MM.1S (cell line): ENCODE measurements at regions not wholly inside any gene's neighbourhood (a gene's known extent, or its start where the extent isn't known, plus 50 kb on each side); places are given as distances from the start of the nearest gene placed in this dataset.
"Not testable (repeated sequence)": the region's sequence is repeated elsewhere in the genome, so short reads cannot be mapped to it uniquely, and the experiment has no call there.

ENCODE experiments used
- DNase-seq: peaks from one replicate; pipeline ENCODE4 v3.0.0-alpha.2; 2015
- H2AFZ ChIP-seq: fragments of 300-600 bp; sonication (generic); 2 replicates; pipeline ENCODE4 v1.6.0; 2016; ENCODE audit warnings: antibody characterized with exemption, low read length
- H3F3A ChIP-seq: fragments of 300-600 bp; sonication (generic); 2 replicates; pipeline ENCODE4 v1.6.1; 2016; ENCODE audit warnings: mild to moderate bottlenecking, antibody characterized with exemption, low read length, moderate library complexity, mixed read lengths; ENCODE audit not compliant: insufficient read depth
- H3K27ac ChIP-seq: fragments of 300-600 bp; sonication (generic); 2 replicates; pipeline ENCODE4 v1.5.1; 2016; ENCODE audit warnings: mild to moderate bottlenecking, low read length
- H3K27me3 ChIP-seq: fragments of 300-600 bp; sonication (generic); replicated peaks from 2 replicates; pipeline ENCODE4 v1.6.0; 2016; ENCODE audit warnings: low read length; ENCODE audit not compliant: insufficient read depth
- H3K36me3 ChIP-seq: fragments of 300-600 bp; sonication (generic); replicated peaks from 2 replicates; pipeline ENCODE4 v1.6.1; 2016; ENCODE audit warnings: mild to moderate bottlenecking, low read length, mixed read lengths; ENCODE audit not compliant: insufficient read depth
- H3K4me1 ChIP-seq: fragments of 300-600 bp; sonication (generic); 2 replicates; pipeline ENCODE4 v1.6.1; 2016; ENCODE audit warnings: low read length, mixed read lengths
- H3K4me2 ChIP-seq: fragments of 300-600 bp; sonication (generic); 2 replicates; pipeline ENCODE4 v1.6.0; 2016; ENCODE audit warnings: low read depth, low read length
- H3K4me3 ChIP-seq: fragments of 300-600 bp; sonication (generic); 2 replicates; pipeline ENCODE4 v1.5.1; 2016; ENCODE audit warnings: low read length, mixed read lengths
- H3K79me2 ChIP-seq: fragments of 300-600 bp; sonication (generic); 2 replicates; pipeline ENCODE4 v1.6.1; 2016; ENCODE audit warnings: mixed run types, low read length, mixed read lengths
- H3K9ac ChIP-seq: fragments of 300-600 bp; sonication (generic); 2 replicates; pipeline ENCODE4 v1.6.1; 2016; ENCODE audit warnings: low read length, mixed read lengths
- H3K9me2 ChIP-seq: fragments of 300-600 bp; sonication (generic); replicated peaks from 2 replicates; pipeline ENCODE4 v1.6.1; 2016; ENCODE audit warnings: mild to moderate bottlenecking, low read length, mixed read lengths; ENCODE audit not compliant: insufficient read depth
- H3K9me3 ChIP-seq: fragments of 300-600 bp; sonication (generic); replicated peaks from 2 replicates; pipeline ENCODE4 v1.6.1; 2016; ENCODE audit warnings: mild to moderate bottlenecking, low read length, mixed read lengths; ENCODE audit not compliant: insufficient read depth
- H4K20me1 ChIP-seq: fragments of 300-600 bp; sonication (generic); 2 replicates; pipeline ENCODE4 v1.6.1; 2016; ENCODE audit warnings: mild to moderate bottlenecking, low read length, moderate library complexity, mixed read lengths; ENCODE audit not compliant: insufficient read depth
- EZH2 ChIP-seq: fragments of 300-600 bp; sonication (generic); optimal IDR thresholded peaks from 2 replicates; pipeline ENCODE3; 2017; ENCODE audit warnings: low read depth, mild to moderate bottlenecking, antibody characterized with exemption, low read length, mixed read lengths
- EZH2phosphoT487 ChIP-seq: fragments of 300-600 bp; sonication (generic); IDR thresholded peaks from 2 replicates; pipeline ENCODE4 v1.6.1; 2018; ENCODE audit warnings: antibody characterized with exemption, low read length
- TF ChIP-seq, protein P1 (sequence below): fragments of 300-600 bp; sonication (generic); IDR thresholded peaks from 2 replicates; pipeline ENCODE4 v1.5.1; 2016; ENCODE audit warnings: antibody characterized with exemption, low read length, mixed read lengths

- Histone ChIP-seq H3K4me1 (no peaks in the 10 kb centered on the region), H3K9me3 (no peaks in the 10 kb centered on the region), H3K4me3 (no peak overlapping the region), H3K27ac (no peak overlapping the region), H3F3A (no peaks in the 10 kb centered on the region), H4K20me1 (no peaks in the 10 kb centered on the region), H3K9me2 (no peaks in the 10 kb centered on the region), H3K36me3 (no peaks in the 10 kb centered on the region), H3K79me2 (no peaks in the 10 kb centered on the region), H3K9ac (no peak overlapping the region), H3K27me3 (no peaks in the 10 kb centered on the region), H2AFZ (no peak overlapping the region), H3K4me2 (no peak overlapping the region)
- TF ChIP-seq EZH2phosphoT487, result no peak
- TF ChIP-seq, protein P1, sequence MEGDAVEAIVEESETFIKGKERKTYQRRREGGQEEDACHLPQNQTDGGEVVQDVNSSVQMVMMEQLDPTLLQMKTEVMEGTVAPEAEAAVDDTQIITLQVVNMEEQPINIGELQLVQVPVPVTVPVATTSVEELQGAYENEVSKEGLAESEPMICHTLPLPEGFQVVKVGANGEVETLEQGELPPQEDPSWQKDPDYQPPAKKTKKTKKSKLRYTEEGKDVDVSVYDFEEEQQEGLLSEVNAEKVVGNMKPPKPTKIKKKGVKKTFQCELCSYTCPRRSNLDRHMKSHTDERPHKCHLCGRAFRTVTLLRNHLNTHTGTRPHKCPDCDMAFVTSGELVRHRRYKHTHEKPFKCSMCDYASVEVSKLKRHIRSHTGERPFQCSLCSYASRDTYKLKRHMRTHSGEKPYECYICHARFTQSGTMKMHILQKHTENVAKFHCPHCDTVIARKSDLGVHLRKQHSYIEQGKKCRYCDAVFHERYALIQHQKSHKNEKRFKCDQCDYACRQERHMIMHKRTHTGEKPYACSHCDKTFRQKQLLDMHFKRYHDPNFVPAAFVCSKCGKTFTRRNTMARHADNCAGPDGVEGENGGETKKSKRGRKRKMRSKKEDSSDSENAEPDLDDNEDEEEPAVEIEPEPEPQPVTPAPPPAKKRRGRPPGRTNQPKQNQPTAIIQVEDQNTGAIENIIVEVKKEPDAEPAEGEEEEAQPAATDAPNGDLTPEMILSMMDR, result no peak
- no peak for DNase-seq
These were observed 372.5 kb downstream of the IL20RB start for GRCh38 chr3:137330246-137330645.

GRCh38 chr3:137332297-137332696 lies 374.5 kb downstream of the IL20RB start:
- Histone ChIP-seq H3K4me3 (no peak overlapping the region), H3K27ac (no peak overlapping the region), H3K4me1 (no peaks in the 10 kb centered on the region), H3K27me3 (no peaks in the 10 kb centered on the region), H3K9ac (no peak overlapping the region), H4K20me1 (no peaks in the 10 kb centered on the region), H3K4me2 (no peak overlapping the region), H3K9me2 (no peaks in the 10 kb centered on the region), H3K36me3 (no peaks in the 10 kb centered on the region), H2AFZ (no peak overlapping the region), H3K79me2 (no peaks in the 10 kb centered on the region), H3K9me3 (no peaks in the 10 kb centered on the region), H3F3A (no peaks in the 10 kb centered on the region)
- DNase-seq, result no peak
- TF ChIP-seq, protein P1, result no peak
- TF ChIP-seq EZH2 (no peak), EZH2phosphoT487 (no peak)

DNA sequence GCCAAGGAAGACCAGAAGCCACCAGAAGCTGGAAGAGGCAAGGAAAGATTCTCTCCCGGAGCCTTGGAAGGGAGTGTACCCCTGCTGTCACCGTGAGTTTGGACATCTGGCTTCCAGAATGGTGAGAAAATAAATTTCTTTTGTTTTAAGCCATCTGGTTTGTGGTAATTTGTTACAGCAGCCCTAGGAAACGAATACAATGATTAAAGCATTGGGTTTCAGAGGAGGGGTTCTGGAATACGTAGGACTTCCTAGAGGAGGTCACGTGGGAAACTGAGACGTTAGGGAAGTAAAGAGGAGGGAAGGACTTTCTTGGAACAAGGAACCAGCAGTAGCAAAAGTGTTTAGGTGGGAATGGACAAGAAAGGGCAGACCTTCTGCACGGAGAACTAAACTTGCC lies 377.7 kb downstream of the IL20RB start:
- H3K79me2 ChIP-seq, result no peaks in the 10 kb centered on the region
- DNase-seq, result no peak
- no peak for TF ChIP-seq EZH2phosphoT487
- TF ChIP-seq, protein P1, result no peak
- no peak for TF ChIP-seq EZH2
- no peaks in the 10 kb centered on the region for H3F3A ChIP-seq
- no peaks in the 10 kb centered on the region for H4K20me1 ChIP-seq
- no peak overlapping the region for H3K9ac ChIP-seq
- H3K9me2 ChIP-seq, result no peaks in the 10 kb centered on the region
- H3K9me3 ChIP-seq, result no peaks in the 10 kb centered on the region
- H3K36me3 ChIP-seq, result no peaks in the 10 kb centered on the region
- H2AFZ ChIP-seq, result no peak overlapping the region
- H3K4me2 ChIP-seq, result no peak overlapping the region
- no peaks in the 10 kb centered on the region for H3K27me3 ChIP-seq
- no peak overlapping the region for H3K4me3 ChIP-seq
- no peaks in the 10 kb centered on the region for H3K4me1 ChIP-seq
- no peak overlapping the region for H3K27ac ChIP-seq

DNA sequence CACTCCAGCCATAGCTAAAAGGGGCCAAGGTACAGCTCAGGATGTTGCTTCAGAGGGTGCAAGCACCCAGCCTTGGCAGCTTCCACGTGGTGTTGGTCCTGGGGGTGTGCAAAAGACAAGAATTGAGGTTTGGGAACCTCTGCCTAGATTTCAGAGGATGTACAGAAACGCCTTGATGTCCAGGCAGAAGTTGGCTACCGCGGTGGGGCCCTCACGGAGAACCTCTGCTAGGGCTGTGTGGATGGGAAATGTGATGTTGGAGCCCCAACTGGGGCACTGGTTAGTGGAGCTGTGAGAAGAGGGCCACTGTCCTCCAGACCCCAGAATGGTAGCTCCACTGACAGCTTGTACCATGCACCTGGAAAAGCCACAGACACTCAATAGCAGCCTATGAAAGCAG lies 380.6 kb downstream of the IL20RB start:
- H3K9me2 ChIP-seq, H3K4me2 ChIP-seq, H3K36me3 ChIP-seq, H3K9me3 ChIP-seq, H4K20me1 ChIP-seq, H3K79me2 ChIP-seq, H2AFZ ChIP-seq, H3K9ac ChIP-seq, H3K4me3 ChIP-seq, DNase-seq, H3K27me3 ChIP-seq, H3K4me1 ChIP-seq, H3K27ac ChIP-seq, H3F3A ChIP-seq: not testable (repeated sequence)
